ENCODE measurements at regions not wholly inside any gene's neighbourhood (a gene's known extent, or its start where the extent isn't known, plus 50 kb on each side); places are given as distances from the start of the nearest gene placed in this dataset.

DNA sequence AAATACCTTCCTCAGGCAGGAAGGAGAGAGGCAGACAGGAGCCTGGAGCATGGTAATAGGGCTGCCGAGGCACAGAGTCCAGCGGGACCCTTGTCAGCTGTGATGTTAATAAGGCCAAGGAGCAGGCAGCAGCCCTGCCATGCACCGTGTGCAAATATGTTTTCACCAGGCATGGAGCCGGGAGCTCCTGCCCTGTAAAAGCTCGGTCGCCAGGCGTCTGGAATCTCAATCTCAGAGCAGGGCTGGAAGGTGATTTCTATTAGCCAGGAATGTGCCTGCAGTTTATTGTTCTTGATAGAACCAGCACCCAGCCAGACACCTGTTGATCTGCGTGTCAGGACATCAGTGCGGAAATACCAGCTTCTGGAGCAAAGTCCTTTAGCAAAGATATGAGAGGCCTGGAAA lies 469.8 kb downstream of the GLRX3 start:
- TF ChIP-seq, protein P1, sequence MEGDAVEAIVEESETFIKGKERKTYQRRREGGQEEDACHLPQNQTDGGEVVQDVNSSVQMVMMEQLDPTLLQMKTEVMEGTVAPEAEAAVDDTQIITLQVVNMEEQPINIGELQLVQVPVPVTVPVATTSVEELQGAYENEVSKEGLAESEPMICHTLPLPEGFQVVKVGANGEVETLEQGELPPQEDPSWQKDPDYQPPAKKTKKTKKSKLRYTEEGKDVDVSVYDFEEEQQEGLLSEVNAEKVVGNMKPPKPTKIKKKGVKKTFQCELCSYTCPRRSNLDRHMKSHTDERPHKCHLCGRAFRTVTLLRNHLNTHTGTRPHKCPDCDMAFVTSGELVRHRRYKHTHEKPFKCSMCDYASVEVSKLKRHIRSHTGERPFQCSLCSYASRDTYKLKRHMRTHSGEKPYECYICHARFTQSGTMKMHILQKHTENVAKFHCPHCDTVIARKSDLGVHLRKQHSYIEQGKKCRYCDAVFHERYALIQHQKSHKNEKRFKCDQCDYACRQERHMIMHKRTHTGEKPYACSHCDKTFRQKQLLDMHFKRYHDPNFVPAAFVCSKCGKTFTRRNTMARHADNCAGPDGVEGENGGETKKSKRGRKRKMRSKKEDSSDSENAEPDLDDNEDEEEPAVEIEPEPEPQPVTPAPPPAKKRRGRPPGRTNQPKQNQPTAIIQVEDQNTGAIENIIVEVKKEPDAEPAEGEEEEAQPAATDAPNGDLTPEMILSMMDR (IDR thresholded peaks at IDR 0.05), result no peak
- TF ChIP-seq POLR2AphosphoS5 (IDR thresholded peaks at IDR 0.05) (no peak), POLR2A (IDR thresholded peaks at IDR 0.05) (no peak)
